Stimulated activated naive CD8-positive, alpha-beta T cell treated with anti-CD3 and anti-CD28 coated beads, Interleukin-15, amount 100 ng/mL, for 72 hours (primary cell): ENCODE measurements at regions not wholly inside any gene's neighbourhood (a gene's known extent, or its start where the extent isn't known, plus 50 kb on each side); places are given as distances from the start of the nearest gene placed in this dataset.

Source experiments
- ATAC-seq: fragments of 150-1000 bp; cut with Tn5 transposase; 2 replicates; pipeline ENCODE4 v1.10.0; 2021; ENCODE audit warnings: mild to moderate bottlenecking, moderate library complexity
- DNase-seq, 2 donors: peaks; one replicate each; pipeline ENCODE4 v3.0.0; 2021 to 2022
- H3K27ac Mint-ChIP-seq, 2 donors: one replicate each; pipeline ENCODE4 v1.8.0; 2022; ENCODE audit warnings: mild to moderate bottlenecking in 2 of 2, mixed read lengths in 2 of 2, moderate library complexity in 2 of 2
- H3K27me3 Mint-ChIP-seq: one replicate; pipeline ENCODE4 v1.8.0; 2022; ENCODE audit warnings: mixed read lengths
- H3K4me1 Mint-ChIP-seq: one replicate; pipeline ENCODE4 v1.8.0; 2022; ENCODE audit warnings: mild to moderate bottlenecking, mixed read lengths
- H3K4me3 Mint-ChIP-seq, 2 donors: one replicate each; pipeline ENCODE4 v1.8.0; 2022; ENCODE audit warnings: mild to moderate bottlenecking in 2 of 2, mixed read lengths in 2 of 2, moderate library complexity in 1 of 2
- H3K9me3 Mint-ChIP-seq, 2 donors: one replicate each; pipeline ENCODE4 v1.8.0; 2022; ENCODE audit warnings: mixed read lengths in 2 of 2

- Mint-ChIP-seq H3K27ac (no peak overlapping the region), H3K27me3 (peaks cover 22% of the 10 kb centered on the region), H3K4me1 (peaks cover 24% of the 10 kb centered on the region), H3K9me3 (peaks cover 9 to 12% of the 10 kb centered on the region in 2 donors), H3K4me3 (no peak overlapping the region)
- no peak for ATAC-seq
- DNase-seq, result no peak
Observed at GRCh38 chr13:24042710-24043440, 117.6 kb upstream of the SPATA13 start.

DNA sequence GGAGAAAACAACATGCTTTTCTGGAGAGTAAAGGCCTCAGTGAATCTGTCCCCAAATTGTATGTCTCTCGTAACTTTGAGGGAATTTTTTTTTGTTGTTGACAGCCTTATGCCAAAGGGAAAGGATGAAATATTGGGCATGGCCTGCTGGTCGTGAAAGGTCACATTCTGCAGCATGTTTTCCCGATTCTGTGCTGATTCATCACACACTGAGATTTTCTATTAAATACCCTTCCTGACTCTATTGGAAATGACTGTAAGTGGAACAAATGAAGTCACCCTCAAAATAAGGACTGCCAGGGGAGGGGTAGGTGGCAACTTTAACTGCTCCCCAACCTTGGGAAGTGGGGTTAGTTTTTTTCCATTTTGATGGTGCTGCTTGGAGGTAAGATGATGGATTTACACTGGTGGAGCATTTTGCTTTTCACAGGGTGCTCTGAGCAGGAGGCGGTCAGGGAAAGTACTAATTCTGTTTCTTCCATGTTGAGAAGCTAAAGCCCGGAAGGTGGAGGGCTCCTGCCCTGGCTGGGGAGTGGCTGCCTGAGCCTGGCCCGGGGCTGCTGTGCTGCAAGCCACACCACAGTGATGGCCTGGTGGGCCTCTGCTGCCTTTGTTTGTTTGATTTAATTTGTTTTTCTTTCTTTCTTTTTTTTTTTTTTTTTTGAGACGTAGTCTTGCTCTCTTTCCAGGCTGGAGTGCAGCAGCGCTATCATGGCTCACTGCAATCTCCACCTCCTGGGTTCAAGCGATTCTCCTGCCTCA lies 116.8 kb upstream of the SPATA13 start:
- no peak for ATAC-seq

GRCh38 chr13:24045597-24045996 lies 114.9 kb upstream of the SPATA13 start:
- H3K4me1 Mint-ChIP-seq, result peaks cover 6% of the 10 kb centered on the region
- H3K4me3 Mint-ChIP-seq, result no peak overlapping the region
- no peak for ATAC-seq
- no peak overlapping the region for H3K27ac Mint-ChIP-seq
- peaks cover 9 to 12% of the 10 kb centered on the region in 2 donors for H3K9me3 Mint-ChIP-seq
- peaks cover 13% of the 10 kb centered on the region for H3K27me3 Mint-ChIP-seq
- DNase-seq, result no peak

More for the DNA sequence above, 116.8 kb upstream of the SPATA13 start:
- Mint-ChIP-seq H3K9me3 (peaks cover 9 to 12% of the 10 kb centered on the region in 2 donors), H3K27me3 (peaks cover 18% of the 10 kb centered on the region), H3K4me3 (no peak overlapping the region), H3K4me1 (peaks cover 18% of the 10 kb centered on the region), H3K27ac (no peak overlapping the region)
- DNase-seq, result no peak

DNA sequence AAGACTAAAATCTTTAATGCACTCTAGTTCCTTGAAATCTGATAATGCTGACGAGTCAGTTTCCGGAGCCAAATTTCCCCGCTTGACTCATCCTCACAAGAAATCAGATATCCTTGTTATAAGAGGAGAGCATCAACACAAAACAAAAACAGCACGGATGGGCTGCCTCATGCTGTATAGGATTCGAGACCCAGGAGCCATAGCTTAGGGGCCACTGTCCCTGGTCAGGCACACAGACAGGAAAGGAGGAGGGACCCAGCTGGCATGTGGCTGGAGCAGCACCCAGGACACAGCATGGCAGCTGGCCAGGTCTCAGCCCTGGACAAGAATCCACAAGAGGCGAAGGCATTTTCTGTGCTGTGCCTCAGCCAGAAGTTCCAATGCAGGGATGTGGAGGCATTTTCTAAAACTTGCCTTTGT lies 110.2 kb upstream of the SPATA13 start:
- peaks cover 15% of the 10 kb centered on the region for H3K4me1 Mint-ChIP-seq
- no peak for ATAC-seq

DNA sequence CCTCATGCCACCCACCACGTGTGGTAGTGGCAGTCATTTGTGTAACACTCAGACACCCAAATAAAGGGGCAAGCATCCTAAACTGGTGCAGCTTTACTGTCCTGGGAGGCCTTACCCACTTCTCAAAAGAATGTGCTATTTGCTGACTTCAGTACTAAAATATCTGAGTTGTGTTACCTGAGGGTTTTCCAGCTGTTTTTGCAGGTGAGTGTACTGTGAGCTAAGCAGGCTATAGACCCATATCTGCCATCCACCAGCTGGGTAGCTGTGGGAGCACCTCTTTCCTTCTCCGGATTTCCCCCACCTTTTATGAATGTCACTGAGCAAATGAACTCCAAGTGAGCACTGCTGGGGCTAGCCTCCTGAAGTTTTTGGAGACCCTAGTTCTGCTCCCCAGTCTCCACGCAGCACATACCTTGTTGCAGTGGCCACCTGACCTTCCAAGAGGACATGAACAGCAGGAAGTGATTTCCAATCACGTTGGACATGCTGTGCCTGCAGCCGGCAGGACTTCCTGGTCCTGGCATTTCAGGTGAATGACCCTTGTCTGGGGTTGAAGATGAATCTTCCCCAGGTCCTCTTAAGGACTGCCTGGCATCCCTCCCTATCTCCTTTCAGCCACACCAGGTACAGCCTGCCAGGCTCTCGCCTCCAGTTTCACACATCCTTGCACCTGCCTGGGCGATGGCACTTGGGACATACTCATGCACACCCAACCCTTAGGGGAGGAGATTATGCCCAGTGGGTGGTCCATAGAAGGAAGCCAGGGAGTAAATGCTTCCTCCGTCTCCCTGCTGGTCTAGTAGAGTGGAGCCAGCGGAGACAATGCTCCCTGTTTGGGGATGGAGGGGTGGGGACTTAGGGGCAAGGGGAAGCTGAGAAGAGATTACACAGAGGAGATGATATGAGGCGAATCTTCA lies 109.5 kb upstream of the SPATA13 start:
- no peak for ATAC-seq
- no peak overlapping the region for H3K4me3 Mint-ChIP-seq
- DNase-seq, result no peak
- no peak overlapping the region for H3K27ac Mint-ChIP-seq
- peaks cover 9 to 12% of the 10 kb centered on the region in 2 donors for H3K9me3 Mint-ChIP-seq
- H3K27me3 Mint-ChIP-seq, result peaks cover 13% of the 10 kb centered on the region
- H3K4me1 Mint-ChIP-seq, result peaks cover 15% of the 10 kb centered on the region

More for the DNA sequence above, 110.2 kb upstream of the SPATA13 start:
- Mint-ChIP-seq H3K9me3 (peaks cover 9 to 12% of the 10 kb centered on the region in 2 donors), H3K4me3 (no peak overlapping the region), H3K27ac (no peak overlapping the region), H3K27me3 (peaks cover 13% of the 10 kb centered on the region)
- DNase-seq, result no peak

DNA sequence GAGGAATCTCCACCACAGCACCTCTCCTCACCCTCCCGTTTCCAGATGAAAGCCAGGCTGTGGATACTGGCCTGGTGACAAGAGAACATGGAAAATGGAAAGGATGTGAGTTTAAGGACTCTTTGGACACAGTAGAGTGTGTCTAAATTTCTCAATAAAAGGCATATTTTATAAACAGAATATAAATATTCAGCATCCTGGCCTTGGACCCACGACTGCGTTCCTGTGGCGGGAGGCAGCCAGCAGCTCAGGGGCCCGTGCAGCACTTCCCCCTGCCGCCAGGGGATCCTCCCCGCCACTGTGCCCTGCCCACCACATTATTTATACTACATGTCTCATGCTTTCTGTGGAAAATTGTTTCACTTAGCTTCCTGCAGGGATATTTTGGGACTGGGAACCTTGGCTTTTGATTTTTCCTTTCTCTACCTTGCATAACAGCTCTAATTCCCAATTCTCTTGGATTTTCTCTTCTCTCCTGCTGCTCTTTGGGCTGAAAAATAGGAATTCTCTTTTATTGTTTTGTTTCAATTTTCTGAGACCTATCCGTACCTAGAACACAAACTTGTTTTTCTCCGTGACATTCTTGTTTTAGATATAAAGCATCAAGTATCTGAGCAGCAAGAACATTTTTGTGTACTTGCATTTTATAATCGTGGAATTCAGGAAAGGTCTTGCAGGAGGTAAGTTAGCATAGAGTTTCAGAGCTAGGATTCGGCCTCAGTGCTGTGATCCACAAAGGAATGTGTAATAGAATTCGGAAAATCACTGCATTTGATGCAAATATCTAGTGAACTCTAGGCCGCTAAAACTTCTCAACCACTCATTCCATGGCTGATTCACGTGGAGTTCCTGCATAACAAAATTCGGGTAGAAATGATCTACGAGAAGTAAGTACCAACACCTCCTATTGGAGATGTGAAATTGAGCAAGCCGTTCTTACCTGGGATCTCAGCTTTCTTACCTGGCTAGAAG lies 107.7 kb upstream of the SPATA13 start:
- peak overlapping the region in 1 of 2 donors; percentile 35 for H3K27ac Mint-ChIP-seq
- no peak for DNase-seq
- no peak overlapping the region for H3K4me3 Mint-ChIP-seq
- H3K4me1 Mint-ChIP-seq, result peaks cover 15% of the 10 kb centered on the region
- ATAC-seq, result no peak
- H3K27me3 Mint-ChIP-seq, result peaks cover 2% of the 10 kb centered on the region
- H3K9me3 Mint-ChIP-seq, result no peaks in the 10 kb centered on the region

DNA sequence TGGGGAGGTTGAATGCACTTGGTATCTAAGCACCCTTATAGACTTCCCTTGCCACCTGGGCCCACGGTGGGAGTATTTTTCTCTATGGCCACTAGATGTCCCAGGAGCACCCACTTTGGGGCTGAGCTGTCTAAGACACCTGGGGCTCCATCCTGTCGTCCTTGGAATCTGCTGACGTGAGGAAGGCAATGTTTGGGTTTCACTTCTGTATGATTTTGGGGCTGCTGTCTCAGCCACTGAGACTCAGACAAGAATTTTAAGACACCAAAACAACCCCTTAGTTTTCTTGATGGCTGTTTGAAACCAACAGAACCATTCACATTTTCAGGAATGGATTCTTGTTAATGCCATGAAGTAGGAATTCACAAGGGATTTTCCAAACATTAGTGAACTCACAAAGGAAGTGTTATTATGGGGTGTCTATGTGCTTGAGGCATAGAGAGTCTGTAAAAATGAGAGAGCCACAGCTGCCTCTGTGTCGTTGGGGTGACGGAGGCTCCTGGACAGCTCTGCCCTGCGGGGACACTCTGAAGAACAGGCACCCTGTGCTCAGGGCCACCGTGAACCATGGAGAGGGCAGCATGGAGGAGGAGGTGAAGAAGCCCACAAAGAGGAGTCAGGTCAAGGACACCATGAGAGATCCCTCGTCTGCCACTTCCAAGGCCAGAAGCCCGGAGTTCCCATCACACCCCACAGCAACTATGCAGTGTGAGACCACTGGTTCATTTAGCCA lies 106.8 kb upstream of the SPATA13 start:
- DNase-seq (peak; percentile 60 to 74), ATAC-seq (peak; percentile 98)
- Mint-ChIP-seq H3K9me3 (no peaks in the 10 kb centered on the region), H3K4me1 (peaks cover 15% of the 10 kb centered on the region), H3K27me3 (no peaks in the 10 kb centered on the region), H3K4me3 (no peak overlapping the region), H3K27ac (no peak overlapping the region)

GRCh38 chr13:24056616-24057137 lies 103.8 kb upstream of the SPATA13 start:
- Mint-ChIP-seq H3K9me3 (no peaks in the 10 kb centered on the region), H3K4me3 (no peak overlapping the region), H3K4me1 (peaks cover 15% of the 10 kb centered on the region), H3K27me3 (no peaks in the 10 kb centered on the region), H3K27ac (no peak overlapping the region)
- DNase-seq (no peak), ATAC-seq (no peak)

GRCh38 chr13:24060993-24061392 lies 99.5 kb upstream of the SPATA13 start:
- no peaks in the 10 kb centered on the region for H3K9me3 Mint-ChIP-seq
- DNase-seq (no peak), ATAC-seq (no peak)
- H3K27me3 Mint-ChIP-seq, result no peaks in the 10 kb centered on the region
- H3K4me1 Mint-ChIP-seq, result peaks cover 30% of the 10 kb centered on the region
- no peak overlapping the region for H3K4me3 Mint-ChIP-seq
- H3K27ac Mint-ChIP-seq, result no peak overlapping the region

DNA sequence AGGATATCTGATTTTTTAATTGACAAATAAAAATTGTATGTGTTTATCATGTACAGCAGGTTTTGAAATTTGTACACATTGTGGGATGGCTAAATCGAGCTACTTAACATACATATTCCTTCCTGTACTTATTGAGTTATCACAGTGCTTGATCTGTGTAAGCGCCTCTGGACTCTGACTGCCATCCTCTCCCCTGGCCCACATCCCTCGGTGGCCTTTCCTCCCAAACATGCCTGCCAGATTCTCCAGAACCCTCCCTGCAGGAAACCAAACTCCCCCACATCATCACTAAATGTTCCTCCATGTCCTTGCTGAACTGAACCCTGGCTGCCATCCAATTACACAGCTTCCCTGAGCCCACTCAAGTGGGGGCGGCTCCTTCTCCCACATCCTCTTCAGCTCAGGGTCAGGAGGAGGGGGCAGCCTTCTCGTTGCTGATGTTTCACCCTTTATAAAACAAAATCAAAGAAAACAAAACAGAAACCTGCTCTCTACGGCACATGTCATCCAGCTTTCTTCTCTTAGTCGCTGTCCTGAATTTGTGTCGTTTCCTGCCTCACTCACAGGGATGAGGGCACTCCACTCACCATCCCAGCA lies 97.1 kb upstream of the SPATA13 start:
- H3K4me3 Mint-ChIP-seq, result peak overlapping the region; percentile 69 to 70
- ATAC-seq (peak; percentile 60), DNase-seq (no peak)
- peak overlapping the region; percentile 86 to 92 for H3K27ac Mint-ChIP-seq
- H3K4me1 Mint-ChIP-seq, result peaks cover 30% of the 10 kb centered on the region
- H3K27me3 Mint-ChIP-seq, result no peaks in the 10 kb centered on the region
- no peaks in the 10 kb centered on the region for H3K9me3 Mint-ChIP-seq

- Mint-ChIP-seq H3K4me3 (no peak overlapping the region), H3K27ac (peak overlapping the region; percentile 39 to 92)
Observed at GRCh38 chr13:24064371-24064770, 96.1 kb upstream of the SPATA13 start.

DNA sequence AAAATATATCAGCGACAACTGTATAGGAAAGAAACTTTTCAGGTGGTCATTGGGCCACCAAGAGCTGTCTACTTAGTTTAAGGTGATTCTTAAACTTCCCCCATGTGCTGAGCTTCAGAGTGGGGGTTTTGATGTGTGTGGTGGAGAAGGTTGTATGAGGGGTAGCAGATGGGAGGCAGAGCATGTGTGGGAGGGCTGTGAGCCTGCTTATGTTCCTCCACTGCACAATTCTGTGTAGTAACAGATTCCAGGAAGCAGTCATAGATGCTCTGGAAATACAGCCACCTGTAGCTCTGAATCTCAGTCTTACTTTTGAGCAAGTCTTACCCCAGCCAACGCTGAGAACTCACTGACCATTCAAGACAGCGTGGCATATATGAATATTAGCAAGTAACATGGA lies 95.3 kb upstream of the SPATA13 start:
- DNase-seq (no peak), ATAC-seq (no peak)
- Mint-ChIP-seq H3K4me1 (peaks cover 30% of the 10 kb centered on the region), H3K27ac (no peak overlapping the region), H3K9me3 (no peaks in the 10 kb centered on the region), H3K27me3 (no peaks in the 10 kb centered on the region), H3K4me3 (no peak overlapping the region)

More at GRCh38 chr13:24064371-24064770, 96.1 kb upstream of the SPATA13 start:
- Mint-ChIP-seq H3K9me3 (no peaks in the 10 kb centered on the region), H3K4me1 (peaks cover 30% of the 10 kb centered on the region), H3K27me3 (no peaks in the 10 kb centered on the region)
- DNase-seq (no peak), ATAC-seq (no peak)

DNA sequence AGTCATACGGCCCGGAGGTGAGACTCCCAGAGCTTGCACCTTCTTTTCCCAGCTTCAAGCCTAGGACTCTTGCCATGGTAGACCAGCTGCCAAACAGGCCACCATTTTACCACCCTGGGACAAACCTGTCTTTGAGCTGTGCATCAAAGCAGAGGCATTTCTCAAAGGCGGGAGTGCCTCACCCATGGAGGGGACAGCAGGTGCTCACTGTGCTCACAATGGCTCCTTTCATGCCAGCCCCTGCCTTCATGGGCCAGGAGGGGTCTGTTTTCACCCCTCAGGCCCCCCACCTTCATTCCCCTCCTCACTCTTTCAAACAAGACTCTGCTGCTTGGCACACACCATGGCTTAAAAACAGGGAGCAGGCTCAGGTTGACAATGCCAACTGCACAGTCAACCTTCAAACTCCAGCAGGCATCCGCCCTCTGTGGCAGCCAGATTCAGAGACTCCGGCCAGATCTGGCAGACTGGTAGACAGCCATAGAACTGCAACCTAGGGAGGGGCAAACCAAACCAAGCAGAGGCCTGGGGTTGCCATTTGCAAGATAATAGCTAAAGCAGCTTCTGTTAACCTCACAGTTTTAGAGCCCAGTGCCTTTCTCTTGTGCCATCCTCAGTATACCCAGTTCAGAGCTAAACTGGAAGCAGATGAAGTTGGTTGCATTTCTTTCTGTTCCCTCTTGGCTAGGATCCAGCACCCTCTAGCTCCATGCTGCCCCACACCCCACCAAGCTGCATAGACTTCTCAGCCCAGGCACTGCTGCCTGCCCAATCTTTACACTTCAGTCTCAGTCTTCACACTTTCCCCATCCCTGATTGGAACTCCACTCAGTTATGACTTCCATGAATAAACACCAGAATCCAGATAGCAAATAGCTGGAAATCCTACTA lies 93.9 kb upstream of the SPATA13 start:
- Mint-ChIP-seq H3K27ac (no peak overlapping the region), H3K4me3 (no peak overlapping the region), H3K4me1 (peaks cover 30% of the 10 kb centered on the region), H3K9me3 (no peaks in the 10 kb centered on the region), H3K27me3 (no peaks in the 10 kb centered on the region)
- ATAC-seq (no peak), DNase-seq (no peak)
